ENCODE measurements at regions not wholly inside any gene's neighbourhood (a gene's known extent, or its start where the extent isn't known, plus 50 kb on each side); places are given as distances from the start of the nearest gene placed in this dataset.

GRCh38 chr3:8205881-8206280, 295.7 kb upstream of the LMCD1 start:
- 0% methylated on average over 1 of the region's 2 CpGs; no CpG with 5 or more reads in 1 of the 2 experiments for WGBS, 2 experiments (ENCODE audit: extremely low coverage in 2 of 2, insufficient read length in 1 of 2)
- Histone ChIP-seq H3K4me2 (ENCODE audit: low read depth, low read length) (no peak overlapping the region), H3K4me3 (ENCODE audit: insufficient read depth, low read depth, low read length) (no peak overlapping the region), H4K8ac (ENCODE audit: low read depth in 2 of 2, low read length in 2 of 2) (no peak overlapping the region), H3K9me3 (ENCODE audit: control insufficient read depth, insufficient read depth, low read length) (no peaks in the 10 kb centered on the region), H2BK15ac (ENCODE audit: low read depth, low read length) (no peak overlapping the region), H3K27me3 (ENCODE audit: control insufficient read depth, insufficient read depth, low read length) (no peaks in the 10 kb centered on the region), H3K56ac (ENCODE audit: extremely low read depth, insufficient read depth, low read length) (no peak overlapping the region), H4K20me1 (ENCODE audit: insufficient read depth, low read length) (no peaks in the 10 kb centered on the region), H3K9me1 (ENCODE audit: insufficient read depth, low read length) (no peaks in the 10 kb centered on the region), H3K18ac (ENCODE audit: low read depth, low read length) (no peak overlapping the region), H3K4me1 (ENCODE audit: control insufficient read depth, insufficient read depth, low read length) (no peaks in the 10 kb centered on the region), H2AK5ac (ENCODE audit: low read depth, low read length) (no peak overlapping the region), H3K36me3 (ENCODE audit: control insufficient read depth, insufficient read depth, low read length) (no peaks in the 10 kb centered on the region), H3K79me1 (ENCODE audit: low read depth in 1 of 2, low read length in 2 of 2) (no peaks in the 10 kb centered on the region), H4K5ac (ENCODE audit: low read depth, low read length) (no peak overlapping the region), H4K91ac (ENCODE audit: insufficient read depth, low read depth, low read length) (no peak overlapping the region), H2AK9ac (replicated peaks; ENCODE audit: low read depth, low read length, poor library complexity) (no peak overlapping the region), H3K23ac (ENCODE audit: low read depth, low read length) (no peak overlapping the region), H2AFZ (replicated peaks; ENCODE audit: low read length, poor library complexity) (no peak overlapping the region), H3K4ac (ENCODE audit: low read depth, low read length) (no peak overlapping the region), H2BK5ac (ENCODE audit: low read depth, low read length, poor library complexity, severe bottlenecking) (no peak overlapping the region), H3K9ac (ENCODE audit: low read depth, low read length) (no peak overlapping the region), H3K27ac (ENCODE audit: insufficient read depth, low read length) (no peak overlapping the region), H2BK120ac (ENCODE audit: low read depth, low read length) (no peak overlapping the region), H3K14ac (replicated peaks; ENCODE audit: low read depth, low read length) (no peak overlapping the region), H2BK20ac (ENCODE audit: low read depth, low read length) (no peak overlapping the region)
- BruUV-seq (replicated peaks): no TSS peak
- DNase-seq (no peak), ATAC-seq (ENCODE audit: low read depth) (no peak)
- ChIA-PET CTCF (interaction anchor here (1.1 kb wide), 1 partner anchor 34 kb away, joined by 3 read pairs; no protein-coding TSS in a partner anchor), POLR2A (ENCODE audit: unreplicated experiment) (no interaction called here)
- intact Hi-C loops (cut with micrococcal nuclease): no loop called here
- dilution Hi-C loops (cut with HindIII; ENCODE audit: low sequenced_read_pairs, unreplicated experiment): no loop called here
- TF ChIP-seq RAD21 (IDR thresholded peaks at IDR 0.05; ENCODE audit: low read length) (no peak), POLR2A (IDR thresholded peaks at IDR 0.05; ENCODE audit: low read depth, low read length) (no peak), MXI1 (IDR thresholded peaks at IDR 0.05; ENCODE audit: borderline replicate concordance, low read depth, low read length) (no peak), USF2 (IDR thresholded peaks at IDR 0.05; ENCODE audit: low read depth, low read length) (no peak), CTCF (conservative IDR thresholded peaks at IDR 0.05; ENCODE audit: low read depth, low read length) (no peak), RFX5 (IDR thresholded peaks at IDR 0.05; ENCODE audit: low read depth, low read length) (no peak), RCOR1 (IDR thresholded peaks at IDR 0.05; ENCODE audit: insufficient replicate concordance, low read length) (no peak), CHD1 (IDR thresholded peaks at IDR 0.05; ENCODE audit: low read depth, low read length) (no peak)
- in situ Hi-C loops (cut with MboI; ENCODE audit: low sequenced_read_pairs): no loop called here

Measured in IMR-90 (cell line).